Upper lobe of left lung (tissue), 4 donors: ENCODE measurements at regions not wholly inside any gene's neighbourhood (a gene's known extent, or its start where the extent isn't known, plus 50 kb on each side); places are given as distances from the start of the nearest gene placed in this dataset.

Experiments used
- POLR2A ChIP-seq, 4 donors: fragments of 450-650 bp; IDR thresholded peaks; one replicate each; pipeline ENCODE4 v1.5.1; 2016 to 2017; ENCODE audit warnings: antibody characterized with exemption in 4 of 4, mild to moderate bottlenecking in 2 of 4
- POLR2AphosphoS5 ChIP-seq, 2 donors: sonication (generic); formaldehyde crosslinking; IDR thresholded peaks; one replicate each; pipeline ENCODE4 v1.5.1; 2017; ENCODE audit warnings: antibody characterized with exemption in 2 of 2
- TF ChIP-seq, protein P1 (sequence below), 6 experiments: fragments of 450-650 bp in 4 of 6; fragments of 200-600 bp in 2 of 6; sonication (generic) in 2 of 6; IDR thresholded peaks; one replicate each; pipeline ENCODE4 v1.5.1; 2016 to 2019; ENCODE audit warnings: antibody characterized with exemption in 6 of 6

DNA sequence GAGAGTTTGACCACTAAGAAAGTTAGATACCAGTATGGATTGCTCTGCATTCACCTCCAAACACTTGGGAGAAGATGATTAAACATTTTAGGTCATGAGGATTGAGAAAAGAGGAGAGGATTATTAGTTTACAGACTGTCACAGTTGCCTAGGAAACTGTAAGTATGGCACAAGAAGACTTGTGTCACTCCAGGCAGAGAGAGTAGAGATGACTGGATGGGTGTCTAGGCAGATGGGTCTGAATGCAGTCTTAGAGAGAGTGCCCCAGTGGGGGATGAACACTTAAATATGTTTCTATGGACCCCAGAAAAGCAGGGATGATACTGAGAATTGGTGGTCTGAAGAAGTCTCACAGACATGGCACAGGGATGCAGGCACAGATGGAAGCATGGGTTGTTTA is 477.6 kb upstream of the B3GALT2 start:
- TF ChIP-seq, protein P1, sequence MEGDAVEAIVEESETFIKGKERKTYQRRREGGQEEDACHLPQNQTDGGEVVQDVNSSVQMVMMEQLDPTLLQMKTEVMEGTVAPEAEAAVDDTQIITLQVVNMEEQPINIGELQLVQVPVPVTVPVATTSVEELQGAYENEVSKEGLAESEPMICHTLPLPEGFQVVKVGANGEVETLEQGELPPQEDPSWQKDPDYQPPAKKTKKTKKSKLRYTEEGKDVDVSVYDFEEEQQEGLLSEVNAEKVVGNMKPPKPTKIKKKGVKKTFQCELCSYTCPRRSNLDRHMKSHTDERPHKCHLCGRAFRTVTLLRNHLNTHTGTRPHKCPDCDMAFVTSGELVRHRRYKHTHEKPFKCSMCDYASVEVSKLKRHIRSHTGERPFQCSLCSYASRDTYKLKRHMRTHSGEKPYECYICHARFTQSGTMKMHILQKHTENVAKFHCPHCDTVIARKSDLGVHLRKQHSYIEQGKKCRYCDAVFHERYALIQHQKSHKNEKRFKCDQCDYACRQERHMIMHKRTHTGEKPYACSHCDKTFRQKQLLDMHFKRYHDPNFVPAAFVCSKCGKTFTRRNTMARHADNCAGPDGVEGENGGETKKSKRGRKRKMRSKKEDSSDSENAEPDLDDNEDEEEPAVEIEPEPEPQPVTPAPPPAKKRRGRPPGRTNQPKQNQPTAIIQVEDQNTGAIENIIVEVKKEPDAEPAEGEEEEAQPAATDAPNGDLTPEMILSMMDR (IDR thresholded peaks at IDR 0.05) = no peak
- TF ChIP-seq POLR2AphosphoS5 (IDR thresholded peaks at IDR 0.05) = no peak
- TF ChIP-seq POLR2A (IDR thresholded peaks at IDR 0.05) = no peak
